ENCODE measurements at regions not wholly inside any gene's neighbourhood (a gene's known extent, or its start where the extent isn't known, plus 50 kb on each side); places are given as distances from the start of the nearest gene placed in this dataset.

- peak; percentile 39 for DNase-seq
These were observed 133.6 kb upstream of the SSTR1 start for GRCh38 chr14:38074081-38074480.

GRCh38 chr14:38074754-38075153, 132.9 kb upstream of the SSTR1 start:
- peak; percentile 72 for DNase-seq

- DNase-seq = peak; percentile 32
These were observed 129.3 kb upstream of the SSTR1 start for GRCh38 chr14:38078393-38078792.

GRCh38 chr14:38079268-38079667, 128.4 kb upstream of the SSTR1 start:
- DNase-seq = peak; percentile 2

GRCh38 chr14:38079886-38080285, 127.8 kb upstream of the SSTR1 start:
- DNase-seq = peak; percentile 23

- DNase-seq = no peak
These were observed 127.0 kb upstream of the SSTR1 start for GRCh38 chr14:38080696-38081095.

GRCh38 chr14:38083039-38083438, 124.7 kb upstream of the SSTR1 start:
- DNase-seq = no peak

- DNase-seq = peak; percentile 33
These were observed 118.6 kb upstream of the SSTR1 start for GRCh38 chr14:38089123-38089522.

GRCh38 chr14:38090506-38090905, 117.2 kb upstream of the SSTR1 start:
- DNase-seq = no peak

GRCh38 chr14:38098074-38098836, 109.4 kb upstream of the SSTR1 start:
- no peak for DNase-seq

- DNase-seq = no peak
These were observed 106.0 kb upstream of the SSTR1 start for GRCh38 chr14:38101679-38102078.

- DNase-seq = no peak
These were observed 104.0 kb upstream of the SSTR1 start for GRCh38 chr14:38103542-38104225.

GRCh38 chr14:38105106-38105702, 102.5 kb upstream of the SSTR1 start:
- DNase-seq = no peak

- DNase-seq = peak; percentile 8
These were observed 100.5 kb upstream of the SSTR1 start for GRCh38 chr14:38107216-38107631.

- DNase-seq = no peak
These were observed 99.0 kb upstream of the SSTR1 start for GRCh38 chr14:38108681-38109080.

GRCh38 chr14:38110258-38110657, 97.4 kb upstream of the SSTR1 start:
- no peak for DNase-seq

GRCh38 chr14:38111046-38111445, 96.7 kb upstream of the SSTR1 start:
- no peak for DNase-seq

GRCh38 chr14:38113546-38113945, 94.2 kb upstream of the SSTR1 start:
- no peak for DNase-seq

- no peak for DNase-seq
These were observed 90.8 kb upstream of the SSTR1 start for GRCh38 chr14:38116895-38117294.

- no peak for DNase-seq
These were observed 87.6 kb upstream of the SSTR1 start for GRCh38 chr14:38120109-38120508.

GRCh38 chr14:38121320-38122020, 86.2 kb upstream of the SSTR1 start:
- peak; percentile 15 for DNase-seq

GRCh38 chr14:38122241-38122640, 85.5 kb upstream of the SSTR1 start:
- no peak for DNase-seq

GRCh38 chr14:38124506-38124905, 83.2 kb upstream of the SSTR1 start:
- DNase-seq = peak; percentile 92
